HPDE6-E6E7 (cell line): ENCODE measurements at regions not wholly inside any gene's neighbourhood (a gene's known extent, or its start where the extent isn't known, plus 50 kb on each side); places are given as distances from the start of the nearest gene placed in this dataset.
A peak's percentile ranks its signal among the peaks of the same experiment; 100 is the strongest.

Experiments used
- DNase-seq: peaks from one replicate; pipeline ENCODE4 v3.0.0; 2011; ENCODE audit warnings: missing footprints; ENCODE audit errors: extremely low spot score

- DNase-seq, result peak; percentile 9
These were observed 70.2 kb downstream of the CLDN1 start for GRCh38 chr3:190252080-190252479.

- no peak for DNase-seq
These were observed 72.8 kb downstream of the CLDN1 start for GRCh38 chr3:190249414-190249813.

GRCh38 chr3:190242147-190242546, 80.1 kb downstream of the CLDN1 start:
- DNase-seq, result no peak

GRCh38 chr3:190239325-190239724, 82.9 kb downstream of the CLDN1 start:
- DNase-seq, result no peak

- no peak for DNase-seq
These were observed 83.4 kb downstream of the CLDN1 start for GRCh38 chr3:190238871-190239270.

- no peak for DNase-seq
These were observed 87.6 kb downstream of the CLDN1 start for GRCh38 chr3:190234621-190235020.

- peak; percentile 19 for DNase-seq
These were observed 92.4 kb downstream of the CLDN1 start for GRCh38 chr3:190229632-190230424.

GRCh38 chr3:190227064-190227463, 95.2 kb downstream of the CLDN1 start:
- DNase-seq, result no peak

GRCh38 chr3:190224863-190225692, 97.2 kb downstream of the CLDN1 start:
- DNase-seq, result no peak

GRCh38 chr3:190224456-190224855, 97.8 kb downstream of the CLDN1 start:
- no peak for DNase-seq

GRCh38 chr3:190222916-190223315, 99.3 kb downstream of the CLDN1 start:
- no peak for DNase-seq

- no peak for DNase-seq
These were observed 99.9 kb downstream of the CLDN1 start for GRCh38 chr3:190222360-190222759.

- DNase-seq, result no peak
These were observed 99.7 kb upstream of the P3H2 start for GRCh38 chr3:190220362-190220761.

GRCh38 chr3:190217081-190217480, 96.4 kb upstream of the P3H2 start:
- DNase-seq, result peak; percentile 40

GRCh38 chr3:190213727-190214126, 93.0 kb upstream of the P3H2 start:
- no peak for DNase-seq

GRCh38 chr3:190210608-190211007, 89.9 kb upstream of the P3H2 start:
- no peak for DNase-seq

GRCh38 chr3:190209533-190209932, 88.8 kb upstream of the P3H2 start:
- DNase-seq, result no peak

GRCh38 chr3:190208196-190208595, 87.5 kb upstream of the P3H2 start:
- no peak for DNase-seq

GRCh38 chr3:190205739-190206138, 85.0 kb upstream of the P3H2 start:
- DNase-seq, result peak; percentile 67

- no peak for DNase-seq
These were observed 83.5 kb upstream of the P3H2 start for GRCh38 chr3:190204200-190204599.

GRCh38 chr3:190197346-190197763, 76.7 kb upstream of the P3H2 start:
- DNase-seq, result no peak

GRCh38 chr3:190194506-190194905, 73.8 kb upstream of the P3H2 start:
- no peak for DNase-seq

GRCh38 chr3:190193210-190193609, 72.5 kb upstream of the P3H2 start:
- no peak for DNase-seq
